ENCODE measurements at regions not wholly inside any gene's neighbourhood (a gene's known extent, or its start where the extent isn't known, plus 50 kb on each side); places are given as distances from the start of the nearest gene placed in this dataset.
"Not testable (repeated sequence)": the region's sequence is repeated elsewhere in the genome, so short reads cannot be mapped to it uniquely, and the experiment has no call there.

DNA sequence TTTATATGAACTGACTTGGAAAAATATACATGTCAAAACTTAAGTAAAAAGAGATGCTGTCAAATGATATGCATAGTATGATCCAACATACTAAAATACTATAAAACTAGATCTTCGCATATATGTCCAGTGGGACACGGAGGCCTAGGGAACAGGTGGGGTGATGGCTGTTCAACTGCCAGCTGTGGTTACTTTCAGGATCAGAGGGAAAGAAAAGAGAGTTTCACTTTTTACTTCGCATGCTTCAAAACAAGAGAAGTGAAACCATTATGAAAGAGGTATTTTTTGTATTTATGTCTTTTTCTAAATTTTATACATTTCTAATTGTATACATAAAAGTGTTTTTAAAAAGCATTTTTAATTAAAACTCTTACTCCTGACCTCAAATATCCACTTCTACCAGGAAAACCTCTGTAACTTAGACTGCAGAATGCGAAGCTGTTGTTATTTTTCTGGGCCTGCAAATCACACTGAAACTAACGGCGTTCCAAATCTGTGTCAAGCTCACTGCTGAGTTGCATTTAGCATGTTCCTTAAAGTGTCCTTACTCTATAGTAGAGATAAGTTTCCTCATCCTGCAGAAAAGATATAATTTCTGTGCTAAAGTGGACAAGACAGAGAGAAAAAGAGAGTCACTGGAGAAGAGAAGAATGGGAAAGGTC, 97.8 kb upstream of the SLC35G4 start:
- no peak for DNase-seq (ENCODE audit: low read depth in 2 of 2)

DNA sequence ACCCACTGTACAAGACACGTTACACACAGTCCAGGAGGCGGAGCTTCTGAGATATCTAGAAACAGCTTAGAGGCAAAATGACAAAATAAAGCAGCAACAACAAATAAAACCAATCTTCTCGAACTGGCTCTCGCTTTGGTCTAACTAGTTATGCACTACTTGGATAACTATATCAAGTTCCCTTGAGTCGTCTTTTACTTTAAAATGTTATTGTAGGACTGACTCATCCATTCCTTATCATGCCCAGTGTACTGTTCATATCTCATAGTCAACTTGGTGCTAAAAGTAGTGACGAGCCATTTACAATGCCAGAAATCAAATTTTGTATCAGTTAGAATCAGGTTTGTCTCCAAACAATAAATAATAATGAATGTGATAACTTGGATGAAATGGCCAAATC, 102.5 kb upstream of the SLC35G4 start:
- no peak for DNase-seq (ENCODE audit: low read depth in 2 of 2)

DNA sequence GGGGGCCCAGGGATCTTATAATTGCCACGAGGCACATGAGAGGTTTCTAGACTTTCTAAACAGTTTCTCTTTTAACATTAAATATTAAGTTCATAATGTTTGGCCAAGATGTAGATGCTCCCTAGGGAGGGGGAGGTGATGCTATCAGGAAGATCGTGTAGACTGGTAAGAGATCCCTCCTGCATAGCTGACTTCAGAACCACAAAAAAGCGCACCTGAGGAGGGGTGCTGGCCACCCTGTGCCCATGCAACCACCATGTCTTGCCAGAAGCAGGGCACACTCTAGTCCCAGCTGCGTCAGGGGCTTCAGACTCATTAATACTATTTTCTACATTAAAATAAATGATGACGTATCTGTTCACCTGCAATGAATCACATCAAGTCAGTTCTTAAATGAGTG, 103.4 kb upstream of the SLC35G4 start:
- DNase-seq (ENCODE audit: low read depth in 2 of 2) = no peak

DNA sequence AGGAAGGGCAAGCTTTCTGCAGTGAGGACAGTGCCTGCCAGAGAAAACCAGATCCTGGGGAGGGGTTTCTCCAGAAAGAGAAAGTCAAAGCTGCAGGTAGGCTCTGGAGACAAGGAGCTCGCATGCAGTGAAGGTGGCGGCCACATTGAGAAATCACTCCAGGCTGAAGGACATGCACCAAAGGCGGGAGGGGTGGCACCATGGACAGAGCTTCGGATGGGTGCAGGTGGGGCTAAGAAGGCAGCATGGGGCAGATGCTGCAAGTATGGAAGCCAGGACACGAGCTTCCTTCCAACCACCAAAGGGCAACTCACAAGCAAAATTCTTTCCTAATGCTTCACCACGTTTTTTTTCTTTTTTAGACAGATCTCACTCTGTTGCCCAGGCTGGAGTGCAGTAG, 104.4 kb upstream of the SLC35G4 start:
- DNase-seq (ENCODE audit: low read depth in 2 of 2) = no peak

DNA sequence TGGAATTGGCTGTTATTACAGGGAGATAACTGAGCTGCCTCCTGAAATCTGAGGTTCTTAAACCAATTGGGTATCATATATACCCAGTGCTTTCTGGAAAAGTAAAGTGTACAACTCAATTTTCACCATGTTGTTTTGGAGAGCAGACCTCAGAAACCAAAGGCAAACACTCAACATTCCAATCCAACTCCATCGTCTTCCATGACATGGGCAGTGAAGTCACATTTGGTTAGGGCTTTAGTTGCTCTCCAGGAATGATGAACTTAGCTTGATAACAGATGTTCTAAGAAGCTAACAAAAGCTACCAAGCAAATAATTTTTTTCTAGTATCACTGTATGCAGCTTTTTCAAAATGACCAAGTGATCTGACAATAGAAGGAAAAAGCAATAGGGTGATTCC, 107.0 kb upstream of the SLC35G4 start:
- DNase-seq (ENCODE audit: low read depth in 2 of 2) = no peak

DNA sequence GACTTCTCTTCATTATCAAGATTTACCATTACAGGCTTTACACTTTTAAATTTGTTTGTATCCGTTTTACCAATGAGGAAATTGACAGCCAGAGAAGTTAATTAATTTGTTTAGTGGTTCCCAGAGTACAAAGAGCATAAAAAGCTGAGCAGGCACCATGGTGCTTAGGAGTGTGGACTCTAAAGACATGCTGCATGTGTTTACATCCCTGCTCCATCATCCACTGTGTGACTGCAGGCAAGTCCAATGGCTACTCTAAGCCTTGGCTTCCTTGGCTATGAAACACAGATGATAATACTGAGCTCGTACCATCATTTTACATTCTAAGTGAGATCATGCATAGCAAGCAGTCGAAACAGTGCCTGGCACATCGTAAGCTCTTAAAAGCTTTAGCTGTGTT, 108.0 kb upstream of the SLC35G4 start:
- no peak for DNase-seq (ENCODE audit: low read depth in 2 of 2)

DNA sequence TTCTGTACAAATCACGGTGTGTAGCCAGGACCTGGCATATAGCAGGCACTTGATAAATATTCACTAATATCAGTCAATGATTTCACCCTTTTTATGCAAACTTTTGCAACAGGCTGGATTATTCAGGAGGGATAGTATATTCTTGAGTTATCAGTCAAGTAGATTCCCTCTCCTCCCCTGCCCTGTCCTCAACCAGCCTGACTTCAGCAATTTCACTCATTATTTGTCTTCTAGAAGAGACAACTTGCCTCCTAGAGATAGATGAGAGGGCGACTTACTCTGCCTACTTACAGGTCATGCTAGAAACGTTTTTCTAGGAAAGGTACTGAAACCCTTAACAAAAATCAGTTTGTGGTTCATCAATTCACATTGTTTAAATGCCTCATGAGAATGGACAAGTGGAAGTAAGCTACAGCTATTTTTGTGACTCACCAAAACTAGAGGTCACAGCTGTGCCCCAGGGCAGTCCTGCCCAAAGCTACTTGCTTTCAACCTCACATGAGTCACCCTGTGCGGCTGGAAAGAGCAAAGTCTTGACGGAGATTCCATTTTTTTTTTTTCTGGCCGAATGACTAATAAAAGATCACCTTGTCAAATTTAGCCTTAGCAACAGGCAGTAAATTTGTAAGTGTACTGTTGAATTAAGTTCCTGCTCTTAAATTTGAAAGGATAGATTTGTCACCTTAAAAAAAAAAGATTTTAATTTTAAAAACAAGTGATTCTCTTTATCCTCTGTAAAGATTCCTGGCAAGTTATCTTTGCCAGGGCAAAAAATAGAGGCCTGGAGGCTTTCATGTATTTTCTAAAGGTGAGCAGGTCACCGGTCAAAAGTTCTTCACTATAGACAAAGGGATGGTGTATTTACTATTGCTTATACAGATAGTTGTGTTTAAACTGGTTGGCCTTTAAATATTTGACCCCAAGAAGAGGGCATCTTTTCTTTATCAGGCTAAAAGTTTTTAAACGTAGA, 109.0 kb upstream of the SLC35G4 start:
- DNase-seq (ENCODE audit: low read depth in 2 of 2) = no peak

DNA sequence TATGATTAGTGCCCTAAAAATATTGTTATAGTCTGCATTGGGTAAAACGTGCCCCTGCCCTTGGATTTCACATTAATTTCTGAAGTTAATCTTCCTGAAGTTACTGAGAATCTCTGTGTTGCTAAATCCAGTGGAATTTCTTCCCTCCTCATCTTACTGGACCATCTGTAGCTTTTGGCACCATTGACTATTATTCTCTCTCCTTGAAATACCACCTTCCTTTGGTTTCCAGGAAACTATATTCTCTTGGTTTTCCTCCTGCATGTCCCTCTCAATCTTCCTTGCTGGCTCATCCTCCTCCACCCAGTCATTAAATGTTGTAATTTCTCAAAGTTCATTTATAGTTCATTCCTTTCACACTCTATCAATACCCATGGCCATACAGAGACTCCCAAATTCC, 110.6 kb upstream of the SLC35G4 start:
- DNase-seq (ENCODE audit: low read depth in 2 of 2) = no peak

DNA sequence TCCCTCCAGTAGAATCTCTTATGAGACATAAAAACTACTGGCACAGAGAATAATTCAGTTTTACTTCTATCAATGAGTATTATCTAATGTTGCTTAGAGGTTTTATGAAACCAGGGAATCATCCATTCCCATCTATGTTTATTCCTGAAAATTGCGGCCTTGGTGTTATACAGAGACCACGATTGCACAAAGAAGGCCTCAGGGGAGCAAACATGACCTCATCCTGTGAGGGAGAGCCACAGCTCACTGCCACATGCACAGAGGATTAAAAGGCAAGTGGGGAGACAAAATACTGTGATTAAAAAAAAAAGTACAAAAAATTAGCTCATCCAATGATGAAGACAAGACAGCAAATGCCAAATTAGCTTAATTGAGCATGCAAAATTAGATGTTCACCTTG, 111.8 kb upstream of the SLC35G4 start:
- DNase-seq (ENCODE audit: low read depth in 2 of 2) = no peak

DNA sequence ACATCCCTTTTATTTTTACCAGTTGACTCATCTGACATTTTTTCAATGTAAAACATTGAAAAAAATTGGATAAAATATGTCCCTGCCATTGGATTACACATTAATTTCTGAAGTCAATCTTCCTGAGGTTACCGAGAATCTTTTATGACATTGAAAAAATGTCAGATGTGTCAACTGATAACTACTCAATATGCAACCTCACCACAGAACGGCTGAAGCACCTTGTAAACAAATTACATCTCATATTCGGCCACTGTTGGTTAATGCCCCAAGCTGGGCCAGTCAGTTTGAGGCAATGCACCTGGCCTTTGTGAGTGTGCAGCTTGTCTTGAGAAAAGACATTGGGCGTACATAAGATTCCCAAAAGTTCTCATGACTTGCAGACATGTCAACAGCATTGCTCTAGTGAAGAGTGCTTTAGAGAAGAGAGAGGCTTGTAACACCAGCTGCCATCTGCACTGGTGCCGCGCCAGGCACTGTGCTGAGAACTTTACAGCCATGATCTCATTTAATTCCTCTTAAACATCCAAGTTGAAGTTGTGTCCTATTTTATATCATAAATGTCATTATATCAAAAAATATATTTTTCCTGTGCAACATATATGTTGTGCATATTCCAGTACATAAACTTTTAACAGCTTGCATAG, 112.7 kb upstream of the SLC35G4 start:
- DNase-seq (ENCODE audit: low read depth in 2 of 2) = no peak

DNA sequence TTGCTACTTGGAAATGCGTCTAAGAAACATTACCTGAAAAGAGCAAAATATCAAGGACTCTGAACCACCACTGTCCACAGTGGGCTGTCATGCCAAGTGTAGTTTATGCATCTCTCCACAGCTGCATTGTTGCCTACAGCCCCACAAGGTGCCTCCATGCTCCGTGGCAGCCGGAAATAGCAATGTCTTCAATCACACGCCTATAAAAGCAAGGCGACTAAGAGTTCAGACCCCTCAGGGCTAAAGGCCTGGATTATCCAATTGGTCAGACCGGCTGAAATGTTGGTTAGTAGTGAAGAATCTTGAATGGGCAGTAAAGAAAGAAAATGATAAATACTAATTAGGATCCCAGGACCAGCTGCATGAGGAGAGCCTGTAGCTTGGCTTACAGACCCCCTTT, 114.0 kb upstream of the SLC35G4 start:
- DNase-seq (ENCODE audit: low read depth in 2 of 2) = no peak

DNA sequence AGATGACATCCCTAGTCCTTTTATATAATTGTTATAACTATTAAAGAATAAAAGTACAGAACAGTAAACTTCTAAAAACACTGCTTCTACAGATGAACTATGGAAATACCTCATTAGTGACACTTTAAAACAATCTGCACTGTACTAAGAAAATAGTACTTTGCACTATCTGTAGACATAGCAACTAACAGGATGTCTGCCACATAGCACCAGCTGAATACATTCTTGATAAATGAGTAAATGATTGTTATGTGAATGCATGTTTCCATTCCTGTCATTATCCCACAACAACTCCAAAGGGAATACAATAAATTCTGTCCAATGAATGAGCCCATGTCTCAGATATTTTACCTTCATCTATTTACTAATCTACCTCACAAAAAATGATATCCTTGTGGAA, 115.3 kb upstream of the SLC35G4 start:
- no peak for DNase-seq (ENCODE audit: low read depth in 2 of 2)

DNA sequence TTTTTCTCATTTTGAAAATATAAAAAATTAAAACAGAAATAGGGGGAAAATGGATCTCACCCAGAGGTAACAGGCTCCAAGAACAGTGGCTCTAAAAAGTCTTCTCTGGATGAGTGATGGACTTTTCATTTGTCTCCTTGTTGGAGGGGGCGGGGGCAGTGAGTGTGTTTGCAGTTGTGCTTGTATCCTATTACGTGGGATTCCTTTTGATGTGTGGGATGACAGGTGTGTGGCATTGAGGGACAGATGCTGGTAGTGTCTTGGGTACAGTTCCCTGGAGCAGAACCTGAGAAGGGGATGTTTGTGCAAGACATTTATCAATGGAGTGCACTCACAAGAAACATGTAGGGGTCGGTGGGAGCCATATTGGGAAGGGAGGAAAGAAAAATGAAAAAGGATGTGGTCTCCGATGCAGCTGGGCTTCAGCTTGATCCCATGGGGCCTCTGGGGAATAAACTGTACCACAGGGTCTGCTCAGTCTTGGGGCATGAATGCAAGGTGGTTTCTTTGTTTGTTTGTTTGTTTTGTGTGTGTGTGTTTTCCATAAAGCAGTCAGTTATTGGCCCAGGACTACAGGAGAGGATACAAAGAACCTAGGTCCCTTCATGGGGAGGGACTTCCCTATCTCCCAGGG, 120.0 kb upstream of the SLC35G4 start:
- DNase-seq (ENCODE audit: low read depth in 2 of 2) = no peak

DNA sequence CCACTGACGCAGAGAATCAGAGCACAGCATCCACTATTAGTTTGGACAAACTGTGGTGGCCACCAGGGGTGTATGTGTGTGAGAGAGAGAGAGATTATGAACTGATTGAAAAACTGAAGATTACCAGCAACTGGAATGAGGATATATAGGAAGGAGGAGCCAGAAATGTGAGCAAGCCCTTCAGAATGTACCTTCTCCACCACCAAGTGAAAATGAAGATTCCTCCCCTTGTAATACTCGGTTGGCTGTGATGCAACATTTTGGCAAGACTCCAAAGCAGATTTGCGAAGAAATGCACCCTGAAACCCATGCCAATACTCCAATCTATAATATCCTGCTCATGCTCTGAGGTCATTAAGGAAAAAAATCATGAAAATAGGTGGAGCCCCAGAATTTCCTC, 121.2 kb upstream of the SLC35G4 start:
- DNase-seq (ENCODE audit: low read depth in 2 of 2) = no peak

DNA sequence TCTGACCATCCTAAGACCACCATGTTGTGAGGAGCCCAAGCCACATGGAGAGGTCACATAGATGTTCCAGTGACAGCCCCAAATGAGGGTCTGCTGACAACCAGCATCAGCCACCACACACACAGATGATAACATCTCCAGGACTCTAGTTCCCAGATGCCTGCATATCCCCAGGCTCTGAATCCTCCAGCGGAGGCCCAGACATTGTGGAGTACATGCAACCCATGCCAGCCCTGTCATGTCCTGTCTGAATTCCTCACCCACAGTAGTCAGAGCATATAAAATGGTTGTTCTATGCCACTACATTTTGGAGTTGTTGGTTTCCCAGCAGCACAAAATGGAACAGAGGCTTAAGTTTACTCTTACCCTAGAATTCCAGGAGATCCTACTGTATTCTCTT, 122.0 kb upstream of the SLC35G4 start:
- DNase-seq (ENCODE audit: low read depth in 2 of 2) = no peak

DNA sequence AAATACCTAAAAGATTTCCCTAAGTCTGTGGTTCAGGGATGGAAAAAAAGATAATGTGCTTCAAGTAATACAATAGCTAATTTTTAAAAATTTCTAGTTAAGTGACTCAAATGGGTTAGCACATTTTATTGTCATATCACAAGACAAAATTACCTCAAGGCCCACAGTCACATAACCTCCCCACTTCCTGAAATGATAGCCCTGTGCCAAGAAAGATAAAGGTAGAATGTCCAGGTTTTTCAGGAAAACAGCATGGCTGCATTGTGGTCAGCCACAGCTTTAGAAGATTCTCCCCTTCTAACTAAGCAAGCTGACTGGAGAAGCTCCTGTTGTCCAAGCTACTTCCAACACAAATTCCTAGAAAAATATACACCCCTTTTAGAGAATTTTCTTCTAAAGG, 127.1 kb upstream of the SLC35G4 start:
- no peak for DNase-seq (ENCODE audit: low read depth in 2 of 2)

DNA sequence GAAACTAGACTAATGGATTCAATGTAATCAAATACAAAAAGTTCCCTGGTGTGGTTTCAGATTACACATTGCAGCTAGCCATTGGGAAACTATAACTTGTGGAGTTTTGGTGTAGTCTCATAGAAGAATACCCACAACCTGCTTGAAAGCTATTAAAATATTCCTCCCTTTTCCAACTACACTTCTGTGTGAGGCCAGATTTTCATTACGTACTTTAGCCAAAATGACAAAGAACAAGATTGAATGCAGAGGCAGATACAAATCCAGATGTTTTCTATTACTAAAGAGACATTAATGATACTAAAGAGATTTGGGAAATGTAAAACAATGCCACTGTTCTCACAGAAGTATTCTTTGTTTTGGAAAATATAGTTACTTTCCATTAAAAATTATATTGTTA, 128.7 kb upstream of the SLC35G4 start:
- no peak for DNase-seq (ENCODE audit: low read depth in 2 of 2)

DNA sequence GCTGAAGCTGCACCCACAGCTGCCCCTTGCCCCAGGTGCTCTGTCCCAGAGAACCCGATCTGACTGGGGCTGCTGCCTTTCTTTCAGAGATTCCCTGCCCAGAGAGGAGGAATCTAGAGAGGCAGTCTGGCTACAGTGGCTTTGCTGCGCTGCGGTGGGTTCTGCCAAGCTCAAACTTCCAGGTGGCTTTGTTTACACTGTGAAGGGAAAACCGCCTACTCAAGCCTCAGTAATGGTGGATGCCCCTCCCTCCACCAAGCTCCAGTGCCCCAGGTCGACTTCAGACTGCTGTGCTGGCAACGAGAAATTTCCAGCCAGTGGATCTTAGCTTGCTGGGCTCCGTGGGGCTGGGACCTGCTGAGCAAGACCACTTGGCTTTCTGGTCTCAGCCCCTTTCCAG, 130.4 kb upstream of the SLC35G4 start:
- DNase-seq (ENCODE audit: low read depth in 2 of 2) = not testable (repeated sequence)

DNA sequence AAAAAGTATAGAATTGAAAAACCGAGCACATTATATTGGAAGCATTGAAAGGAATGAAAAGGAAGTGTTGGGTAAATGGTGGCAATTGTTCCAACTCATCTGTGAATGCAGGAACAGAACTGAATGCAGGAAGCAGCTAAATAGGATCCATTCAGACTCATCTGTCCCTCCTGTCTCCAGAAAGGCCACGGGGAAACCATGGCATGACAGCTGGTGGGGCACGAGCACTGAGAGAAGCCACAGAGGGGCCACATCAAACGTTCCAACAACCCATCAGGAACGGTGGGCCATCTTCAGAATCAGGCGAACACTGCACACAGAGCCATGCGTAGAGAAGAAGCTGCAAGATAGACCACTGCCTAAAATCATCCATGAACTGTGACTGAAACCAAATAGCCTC, 138.5 kb upstream of the SLC35G4 start:
- DNase-seq (ENCODE audit: low read depth in 2 of 2) = no peak

DNA sequence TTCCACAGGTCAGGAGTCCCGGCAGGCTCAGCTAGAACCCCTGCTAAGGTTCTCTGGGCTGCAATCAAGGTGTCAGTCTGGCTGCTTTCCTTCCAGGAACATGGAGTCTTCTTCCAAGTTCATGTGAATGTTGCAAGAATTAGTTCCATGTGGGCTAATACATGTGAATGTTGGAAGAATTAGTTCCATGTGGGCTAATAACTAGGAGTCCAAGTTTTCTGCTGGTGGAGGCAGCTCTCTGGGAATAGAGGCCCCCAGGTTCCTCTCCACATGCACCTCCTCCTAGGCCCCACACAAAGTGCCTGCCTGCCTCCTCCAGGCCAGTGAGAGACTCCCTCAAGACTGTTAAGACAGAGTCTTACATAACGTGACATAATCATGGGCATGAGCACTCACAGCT, 140.8 kb upstream of the SLC35G4 start:
- DNase-seq (ENCODE audit: low read depth in 2 of 2) = no peak

DNA sequence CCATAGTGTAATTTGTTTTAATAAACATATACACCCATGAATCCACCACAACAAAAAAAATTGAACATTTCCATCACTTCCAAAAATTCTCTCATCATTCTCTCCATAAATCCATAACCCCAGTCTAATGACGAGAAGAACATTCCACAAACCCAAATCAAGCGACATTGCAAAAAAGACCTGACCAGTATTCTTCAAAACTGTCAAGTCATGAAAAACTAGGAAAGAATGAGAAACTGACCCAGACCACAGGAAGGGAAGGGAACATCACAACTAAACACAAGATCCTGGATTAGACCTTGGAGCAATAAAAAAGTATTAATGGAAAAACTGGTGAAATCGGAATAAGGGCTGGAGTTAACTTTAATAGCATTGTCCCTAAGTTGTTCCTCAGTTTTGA, 141.3 kb upstream of the SLC35G4 start:
- DNase-seq (ENCODE audit: low read depth in 2 of 2) = no peak

DNA sequence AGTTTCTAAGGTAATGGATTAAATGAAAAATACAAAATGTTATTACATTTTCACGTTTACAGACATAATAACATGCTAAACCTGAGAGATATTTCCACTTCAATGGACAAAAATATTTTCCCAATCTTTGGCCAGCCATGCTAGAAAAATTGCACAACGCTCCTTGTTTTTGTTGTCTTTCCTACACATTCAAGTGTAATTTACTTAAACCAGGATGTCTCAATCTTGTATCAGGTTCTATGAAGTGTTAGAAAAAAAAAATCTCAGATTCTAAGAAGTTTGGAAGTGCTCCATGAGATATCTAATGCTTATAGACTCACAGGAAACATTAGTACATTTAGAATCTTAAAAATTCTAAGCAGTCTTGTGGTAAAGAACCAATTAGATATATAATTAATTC, 141.8 kb upstream of the SLC35G4 start:
- no peak for DNase-seq (ENCODE audit: low read depth in 2 of 2)

All from activated CD8-positive, alpha-beta memory T cell treated with anti-CD3 and anti-CD28 coated beads for 4 hours (primary cell).